Neural cell (in vitro differentiated cells): ENCODE measurements at regions not wholly inside any gene's neighbourhood (a gene's known extent, or its start where the extent isn't known, plus 50 kb on each side); places are given as distances from the start of the nearest gene placed in this dataset.

Experiments
- H2AFZ ChIP-seq: fragments of 200-600, 300-800 bp; sonication (generic), shearing (Covaris generic); 2 replicates; pipeline ENCODE4 v1.6.0; 2014; ENCODE audit warnings: low read depth, mild to moderate bottlenecking, antibody characterized with exemption, low read length, moderate library complexity
- H3F3A ChIP-seq: fragments of 200-600 bp; shearing (Covaris generic); 2 replicates; pipeline ENCODE4 v1.6.1; 2016; ENCODE audit warnings: mild to moderate bottlenecking, moderate library complexity, mixed read lengths, antibody characterized with exemption, low read length; ENCODE audit not compliant: insufficient read depth, poor library complexity, severe bottlenecking
- H3K27ac ChIP-seq: fragments of 200-600, 300-800 bp; sonication (generic), shearing (Covaris generic); 2 replicates; pipeline ENCODE4 v1.5.1; 2014; ENCODE audit warnings: mild to moderate bottlenecking, low read length, moderate library complexity
- H3K27me3 ChIP-seq: fragments of 300-800, 200-600 bp; sonication (generic), shearing (Covaris generic); 2 replicates; pipeline ENCODE4 v1.6.0; 2014; ENCODE audit warnings: mild to moderate bottlenecking, low read depth, low read length, moderate library complexity; ENCODE audit not compliant: insufficient read depth
- H3K36me3 ChIP-seq: fragments of 300-800, 200-600 bp; sonication (generic), shearing (Covaris generic); 2 replicates; pipeline ENCODE4 v1.5.1; 2014; ENCODE audit warnings: mild to moderate bottlenecking, antibody characterized with exemption, low read length, moderate library complexity; ENCODE audit not compliant: insufficient read depth
- H3K4me2 ChIP-seq: fragments of 300-800, 200-600 bp; sonication (generic), shearing (Covaris generic); 2 replicates; pipeline ENCODE4 v1.6.0; 2014; ENCODE audit warnings: mild to moderate bottlenecking, low read length
- H3K4me3 ChIP-seq: fragments of 300-800, 200-600 bp; sonication (generic), shearing (Covaris generic); 2 replicates; pipeline ENCODE4 v1.5.1; 2014; ENCODE audit warnings: mild to moderate bottlenecking, low read length, moderate library complexity
- H3K79me2 ChIP-seq: fragments of 200-600 bp; shearing (Covaris generic); replicated peaks from 2 replicates; pipeline ENCODE4 v1.6.0; 2014; ENCODE audit warnings: mild to moderate bottlenecking, low read length, moderate library complexity; ENCODE audit not compliant: insufficient read depth
- H3K9ac ChIP-seq: fragments of 300-800, 200-600 bp; sonication (generic), shearing (Covaris generic); 2 replicates; pipeline ENCODE4 v1.6.1; 2016; ENCODE audit warnings: mild to moderate bottlenecking, low read length, mixed read lengths
- H3K9me2 ChIP-seq: fragments of 200-600 bp; shearing (Covaris generic); 2 replicates; pipeline ENCODE4 v1.6.1; 2016; ENCODE audit warnings: mild to moderate bottlenecking, low read length, mixed read lengths; ENCODE audit not compliant: insufficient read depth
- H3K9me3 ChIP-seq: fragments of 200-600, 300-800 bp; sonication (generic), shearing (Covaris generic); 2 replicates; pipeline ENCODE4 v1.6.1; 2016; ENCODE audit warnings: mild to moderate bottlenecking, mixed run types, low read length, moderate library complexity, mixed read lengths
- H4K20me1 ChIP-seq: fragments of 200-600 bp; shearing (Covaris generic); 2 replicates; pipeline ENCODE4 v1.6.1; 2016; ENCODE audit warnings: mild to moderate bottlenecking, mixed run types; ENCODE audit not compliant: insufficient read depth
- EP300 ChIP-seq: fragments of 450-650 bp; conservative IDR thresholded peaks from 2 replicates; pipeline ENCODE4 v1.6.1; 2014; ENCODE audit warnings: antibody characterized with exemption, mild to moderate bottlenecking, moderate library complexity; ENCODE audit not compliant: poor library complexity, severe bottlenecking
- EZH2 ChIP-seq: fragments of 200-600, 300-800 bp; shearing (Covaris generic), sonication (generic); IDR thresholded peaks from 2 replicates; pipeline ENCODE4 v1.6.1; 2014; ENCODE audit warnings: antibody characterized with exemption, low read length, borderline replicate concordance, mild to moderate bottlenecking; ENCODE audit not compliant: insufficient read depth, poor library complexity, severe bottlenecking
- MXI1 ChIP-seq: fragments of 450-650 bp; conservative IDR thresholded peaks from 2 replicates; pipeline ENCODE4 v1.6.1; 2014; ENCODE audit warnings: antibody characterized with exemption, mild to moderate bottlenecking; ENCODE audit not compliant: poor library complexity, severe bottlenecking
- POLR2AphosphoS5 ChIP-seq: IDR thresholded peaks from 2 replicates; pipeline ENCODE4 v1.6.1; 2012
- RAD21 ChIP-seq: fragments of 450-650 bp; conservative IDR thresholded peaks from 2 replicates; pipeline ENCODE4 v1.6.1; 2014; ENCODE audit warnings: antibody characterized with exemption, mild to moderate bottlenecking, moderate library complexity
- REST ChIP-seq: IDR thresholded peaks from 2 replicates; pipeline ENCODE4 v1.6.1; 2012; ENCODE audit warnings: borderline replicate concordance
- SMC3 ChIP-seq: fragments of 450-650 bp; conservative IDR thresholded peaks from 2 replicates; pipeline ENCODE4 v1.6.1; 2014; ENCODE audit warnings: antibody characterized with exemption, mild to moderate bottlenecking, moderate library complexity; ENCODE audit not compliant: poor library complexity
- TAF1 ChIP-seq: IDR thresholded peaks from 2 replicates; pipeline ENCODE4 v1.6.1; 2012; ENCODE audit warnings: low read depth
- TF ChIP-seq, protein P1 (sequence below): fragments of 450-650 bp; IDR thresholded peaks from 2 replicates; pipeline ENCODE4 v1.5.1; 2014; ENCODE audit warnings: antibody characterized with exemption, mild to moderate bottlenecking, moderate library complexity; ENCODE audit not compliant: poor library complexity, severe bottlenecking

- Histone ChIP-seq H3K4me3 (no peak overlapping the region), H3F3A (no peaks in the 10 kb centered on the region), H3K9ac (no peak overlapping the region), H3K27me3 (no peaks in the 10 kb centered on the region), H2AFZ (no peak overlapping the region), H3K4me2 (no peak overlapping the region), H3K9me2 (no peaks in the 10 kb centered on the region), H3K79me2 (no peaks in the 10 kb centered on the region), H3K9me3 (no peaks in the 10 kb centered on the region), H3K27ac (no peak overlapping the region), H3K36me3 (no peaks in the 10 kb centered on the region), H4K20me1 (no peaks in the 10 kb centered on the region)
- TF ChIP-seq MXI1 (no peak), EP300 (no peak), TAF1 (no peak), EZH2 (no peak), SMC3 (no peak), REST (no peak), RAD21 (no peak), POLR2AphosphoS5 (no peak)
- TF ChIP-seq, protein P1, sequence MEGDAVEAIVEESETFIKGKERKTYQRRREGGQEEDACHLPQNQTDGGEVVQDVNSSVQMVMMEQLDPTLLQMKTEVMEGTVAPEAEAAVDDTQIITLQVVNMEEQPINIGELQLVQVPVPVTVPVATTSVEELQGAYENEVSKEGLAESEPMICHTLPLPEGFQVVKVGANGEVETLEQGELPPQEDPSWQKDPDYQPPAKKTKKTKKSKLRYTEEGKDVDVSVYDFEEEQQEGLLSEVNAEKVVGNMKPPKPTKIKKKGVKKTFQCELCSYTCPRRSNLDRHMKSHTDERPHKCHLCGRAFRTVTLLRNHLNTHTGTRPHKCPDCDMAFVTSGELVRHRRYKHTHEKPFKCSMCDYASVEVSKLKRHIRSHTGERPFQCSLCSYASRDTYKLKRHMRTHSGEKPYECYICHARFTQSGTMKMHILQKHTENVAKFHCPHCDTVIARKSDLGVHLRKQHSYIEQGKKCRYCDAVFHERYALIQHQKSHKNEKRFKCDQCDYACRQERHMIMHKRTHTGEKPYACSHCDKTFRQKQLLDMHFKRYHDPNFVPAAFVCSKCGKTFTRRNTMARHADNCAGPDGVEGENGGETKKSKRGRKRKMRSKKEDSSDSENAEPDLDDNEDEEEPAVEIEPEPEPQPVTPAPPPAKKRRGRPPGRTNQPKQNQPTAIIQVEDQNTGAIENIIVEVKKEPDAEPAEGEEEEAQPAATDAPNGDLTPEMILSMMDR = no peak
Measured at GRCh38 chr5:135163964-135164363, 129.9 kb upstream of the PITX1 start.

GRCh38 chr5:135163391-135163790 is 129.4 kb upstream of the PITX1 start:
- TF ChIP-seq REST = no peak
- TF ChIP-seq TAF1 = no peak
- no peak for TF ChIP-seq RAD21
- no peak for TF ChIP-seq EP300
- TF ChIP-seq, protein P1 = no peak
- TF ChIP-seq MXI1 = no peak
- TF ChIP-seq EZH2 = no peak
- TF ChIP-seq POLR2AphosphoS5 = no peak
- no peak for TF ChIP-seq SMC3
- Histone ChIP-seq H3K4me3 (no peak overlapping the region), H3K27ac (no peak overlapping the region), H4K20me1 (no peaks in the 10 kb centered on the region), H3F3A (no peaks in the 10 kb centered on the region), H3K9ac (no peak overlapping the region), H2AFZ (no peak overlapping the region), H3K79me2 (no peaks in the 10 kb centered on the region), H3K9me3 (no peaks in the 10 kb centered on the region), H3K9me2 (no peaks in the 10 kb centered on the region), H3K27me3 (no peaks in the 10 kb centered on the region), H3K36me3 (no peaks in the 10 kb centered on the region), H3K4me2 (no peak overlapping the region)
